C1 segment of cervical spinal cord (tissue), 14 donors: ENCODE measurements at regions not wholly inside any gene's neighbourhood (a gene's known extent, or its start where the extent isn't known, plus 50 kb on each side); places are given as distances from the start of the nearest gene placed in this dataset.

ENCODE experiments used
- DNase-seq, 14 donors: peaks; one replicate each; lab custom pipeline; 2025; lab: John Stamatoyannopoulos, UW

DNA sequence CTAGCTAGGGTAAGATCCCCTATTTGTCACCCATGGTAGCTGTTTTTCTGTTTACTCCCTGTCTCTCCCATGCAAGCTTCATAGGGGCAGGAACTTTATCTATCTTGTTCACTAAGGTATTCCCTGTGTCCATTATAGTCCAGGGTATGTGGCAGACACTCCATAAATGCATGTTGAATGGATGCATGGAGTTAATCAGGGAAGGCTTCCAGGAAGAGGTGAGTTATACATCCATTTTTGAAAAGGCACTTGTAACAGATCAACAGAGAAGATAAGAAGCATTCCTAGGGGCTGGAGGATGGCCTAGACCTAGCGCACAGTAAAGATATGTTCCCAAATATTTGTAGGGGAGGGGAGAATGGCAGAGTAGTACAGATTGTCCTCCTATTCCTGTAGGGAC is 130.3 kb downstream of the BUD13 start:
- no peak for DNase-seq

DNA sequence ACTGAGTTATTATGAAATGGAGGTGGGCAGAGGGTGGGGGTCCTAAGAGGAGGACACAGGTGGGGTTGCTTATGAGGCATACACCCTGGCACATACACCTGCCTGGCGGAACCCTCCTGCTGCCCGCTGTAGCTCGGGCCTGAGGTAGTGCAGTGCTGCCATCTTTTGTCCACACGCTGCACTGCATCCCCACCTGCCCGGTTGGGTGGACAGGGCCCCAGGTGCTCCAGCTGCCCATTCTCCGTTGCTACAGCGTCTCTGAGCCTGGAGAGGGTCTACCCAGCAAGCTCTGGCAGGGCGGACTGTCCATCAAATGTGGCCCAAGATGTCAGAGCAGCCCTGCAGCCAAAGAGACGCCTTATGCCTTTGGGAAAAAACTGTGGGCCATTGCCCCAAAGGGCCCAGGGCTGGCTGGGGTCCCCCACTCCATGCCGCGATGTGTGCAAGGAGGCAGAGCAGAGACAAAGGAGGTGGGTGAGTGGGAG is 131.2 kb downstream of the BUD13 start:
- DNase-seq: peak in 1 of 14 donors; percentile 21

DNA sequence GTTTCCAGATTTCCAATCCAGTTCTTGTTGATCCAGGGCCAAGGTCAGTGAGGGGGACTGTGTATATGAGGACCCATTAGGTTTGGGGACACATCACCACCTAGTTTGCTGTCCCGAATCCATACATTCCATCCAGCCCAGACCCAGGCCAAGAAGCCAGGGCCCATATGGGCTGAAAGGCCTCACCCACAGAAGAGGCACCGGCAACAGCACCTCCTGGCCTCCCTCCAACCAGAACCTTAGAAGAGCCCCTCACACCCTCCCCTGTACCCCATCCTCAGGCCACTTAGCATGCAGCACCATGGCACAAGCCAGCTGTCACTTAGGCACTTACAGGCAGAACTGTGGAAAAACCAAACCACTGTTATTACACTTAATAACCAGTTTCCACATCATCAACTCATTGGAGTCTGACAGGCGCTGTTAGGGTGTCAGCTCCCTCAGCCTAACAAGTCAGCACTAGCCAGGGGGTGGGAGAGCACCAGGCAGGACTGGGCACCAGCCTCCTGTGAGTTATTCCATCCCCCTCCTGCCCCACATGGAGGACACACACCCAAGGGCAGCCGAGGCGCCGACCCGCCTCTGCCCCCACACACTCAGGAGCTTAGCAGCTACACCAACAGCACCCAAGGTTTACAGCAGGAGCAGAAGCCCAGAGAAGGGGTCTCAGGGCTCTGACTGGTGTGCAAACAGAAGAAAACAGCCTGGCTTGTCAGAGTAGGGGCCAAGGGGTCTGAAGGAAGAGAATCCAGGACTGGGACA is 132.0 kb downstream of the BUD13 start:
- no peak for DNase-seq

DNA sequence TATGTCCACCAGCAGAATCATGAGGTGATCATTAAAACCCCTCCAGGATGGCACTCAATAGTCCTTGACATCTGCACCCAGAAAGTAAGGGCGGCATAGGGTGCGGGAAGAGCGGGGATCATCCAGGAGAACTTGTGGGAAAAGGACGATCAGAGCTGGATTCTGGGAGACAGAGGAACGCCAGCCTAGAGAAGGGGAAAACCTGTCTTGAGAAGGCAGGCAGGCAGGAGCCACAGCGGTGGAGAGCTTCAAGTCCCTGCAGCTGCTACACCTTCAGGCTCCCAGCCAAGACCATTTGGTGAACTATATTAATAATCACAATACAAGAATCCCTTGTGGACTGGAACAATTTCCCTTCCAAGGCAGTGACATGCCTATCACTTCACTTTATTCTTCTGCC is 134.3 kb downstream of the BUD13 start:
- no peak for DNase-seq

DNA sequence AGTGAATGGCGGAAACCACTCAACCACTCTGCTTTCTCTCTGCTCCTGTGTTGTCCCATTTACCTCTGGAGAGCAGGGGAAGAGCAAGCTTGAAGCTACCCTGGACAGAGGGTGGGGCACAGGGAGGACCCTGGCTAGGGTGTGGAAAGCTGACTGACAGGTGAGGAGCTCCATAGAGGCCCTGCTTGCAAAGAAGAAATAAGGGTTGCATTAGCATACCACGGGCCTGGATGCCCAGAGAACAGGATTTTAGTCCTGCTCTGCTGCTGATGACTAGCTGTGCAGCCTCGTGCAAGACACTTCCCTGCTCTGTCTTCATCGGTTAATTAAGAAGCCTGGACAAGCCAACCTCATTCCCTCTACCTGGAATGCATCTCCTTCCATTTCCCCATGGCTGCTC is 135.0 kb downstream of the BUD13 start:
- no peak for DNase-seq

DNA sequence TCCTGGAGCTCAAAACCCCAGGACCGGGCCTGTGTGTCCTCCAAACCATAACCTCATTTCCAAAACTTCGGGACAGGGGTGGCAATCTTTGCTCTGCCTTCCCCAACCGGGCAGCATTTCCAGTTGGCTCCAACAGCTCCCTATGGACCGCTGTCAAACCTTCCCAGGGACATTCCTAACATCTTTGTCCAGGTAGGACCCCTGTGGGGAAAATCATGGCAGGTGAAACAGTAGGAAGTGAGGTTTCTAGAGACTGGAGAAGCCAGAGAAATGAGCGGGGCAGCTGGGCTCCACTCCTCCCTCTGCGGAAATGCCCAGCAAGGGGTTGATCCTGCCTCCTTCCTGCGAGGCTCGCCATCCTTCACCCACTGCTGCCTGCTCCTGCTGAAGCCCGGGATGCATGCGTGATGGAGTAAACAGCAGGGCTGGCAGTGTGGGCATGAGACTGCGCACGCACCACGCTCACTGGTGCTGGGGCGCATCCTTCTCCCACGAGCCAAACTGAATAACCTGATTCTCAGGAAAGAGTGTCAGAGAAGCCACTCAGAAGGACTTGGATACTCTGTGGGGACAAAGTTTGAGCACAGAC is 136.4 kb downstream of the BUD13 start:
- no peak for DNase-seq

DNA sequence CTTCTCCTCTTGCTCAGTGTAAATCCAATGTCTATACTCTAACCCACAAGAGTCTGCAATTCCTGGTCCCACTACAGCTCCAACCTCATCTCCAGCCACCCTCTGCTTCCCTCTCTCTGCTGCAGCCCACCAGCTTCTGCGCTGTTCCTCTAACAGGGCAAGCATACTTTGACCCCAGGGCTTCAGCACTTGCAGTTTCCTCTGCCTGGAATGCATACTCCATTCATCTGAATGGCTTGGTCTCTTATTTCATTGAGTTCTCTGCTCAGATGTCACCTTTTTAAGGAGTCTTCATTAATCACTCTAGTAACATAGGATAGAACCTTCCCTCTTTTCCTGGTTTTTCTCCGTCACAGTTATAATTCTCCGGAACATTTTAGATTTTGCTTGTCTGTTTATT is 141.6 kb downstream of the BUD13 start:
- DNase-seq: no peak

DNA sequence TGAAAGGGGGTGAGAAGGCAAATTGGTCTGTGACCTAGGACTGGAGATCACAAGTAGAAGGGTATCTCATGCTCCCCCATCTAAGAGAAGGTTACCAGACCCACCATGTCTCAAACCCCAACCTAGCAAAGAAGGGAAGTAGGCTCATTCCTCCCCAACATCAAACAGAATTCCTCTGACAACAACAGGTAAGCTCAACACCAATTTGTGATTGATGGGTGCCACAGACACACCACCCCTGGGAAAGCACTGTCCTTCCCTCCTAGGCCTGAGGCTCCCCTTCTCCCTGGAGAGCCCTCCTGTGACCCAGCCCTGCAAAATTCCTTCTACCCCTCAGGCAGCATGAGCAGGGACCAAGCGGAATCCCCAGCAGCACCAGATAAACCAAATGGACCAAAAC is 154.3 kb downstream of the BUD13 start:
- DNase-seq: no peak

DNA sequence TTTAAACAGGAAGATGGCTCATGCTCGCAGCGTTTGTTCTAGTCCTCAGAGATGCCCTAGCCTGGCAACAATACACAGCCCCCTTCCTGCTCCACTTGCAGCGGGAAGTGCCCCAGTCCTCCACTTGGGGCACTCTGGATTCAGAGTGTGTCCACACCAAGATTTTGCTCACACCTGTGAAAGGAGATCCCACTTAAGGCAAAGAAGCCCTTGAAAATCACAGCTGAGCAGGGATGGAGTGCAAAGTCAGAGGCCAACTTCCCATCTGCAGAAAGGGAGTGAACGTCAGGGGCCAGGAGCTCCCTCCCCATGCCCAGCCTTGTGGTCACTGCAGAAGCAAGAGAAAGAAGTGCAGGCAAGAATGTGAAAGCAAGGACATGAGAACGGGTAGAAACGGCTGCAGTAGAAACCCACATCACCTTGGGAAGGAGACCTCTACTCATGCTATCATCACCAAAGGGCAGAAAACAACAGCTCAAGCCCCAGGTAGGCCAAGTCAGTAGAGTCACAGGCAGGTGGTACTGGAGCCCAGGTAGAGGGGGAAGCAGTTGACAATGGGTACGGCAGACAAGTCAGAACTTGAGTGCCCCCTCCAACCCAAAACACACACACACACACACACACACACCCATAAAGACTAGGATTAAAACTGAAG is 157.4 kb downstream of the BUD13 start:
- DNase-seq: no peak

DNA sequence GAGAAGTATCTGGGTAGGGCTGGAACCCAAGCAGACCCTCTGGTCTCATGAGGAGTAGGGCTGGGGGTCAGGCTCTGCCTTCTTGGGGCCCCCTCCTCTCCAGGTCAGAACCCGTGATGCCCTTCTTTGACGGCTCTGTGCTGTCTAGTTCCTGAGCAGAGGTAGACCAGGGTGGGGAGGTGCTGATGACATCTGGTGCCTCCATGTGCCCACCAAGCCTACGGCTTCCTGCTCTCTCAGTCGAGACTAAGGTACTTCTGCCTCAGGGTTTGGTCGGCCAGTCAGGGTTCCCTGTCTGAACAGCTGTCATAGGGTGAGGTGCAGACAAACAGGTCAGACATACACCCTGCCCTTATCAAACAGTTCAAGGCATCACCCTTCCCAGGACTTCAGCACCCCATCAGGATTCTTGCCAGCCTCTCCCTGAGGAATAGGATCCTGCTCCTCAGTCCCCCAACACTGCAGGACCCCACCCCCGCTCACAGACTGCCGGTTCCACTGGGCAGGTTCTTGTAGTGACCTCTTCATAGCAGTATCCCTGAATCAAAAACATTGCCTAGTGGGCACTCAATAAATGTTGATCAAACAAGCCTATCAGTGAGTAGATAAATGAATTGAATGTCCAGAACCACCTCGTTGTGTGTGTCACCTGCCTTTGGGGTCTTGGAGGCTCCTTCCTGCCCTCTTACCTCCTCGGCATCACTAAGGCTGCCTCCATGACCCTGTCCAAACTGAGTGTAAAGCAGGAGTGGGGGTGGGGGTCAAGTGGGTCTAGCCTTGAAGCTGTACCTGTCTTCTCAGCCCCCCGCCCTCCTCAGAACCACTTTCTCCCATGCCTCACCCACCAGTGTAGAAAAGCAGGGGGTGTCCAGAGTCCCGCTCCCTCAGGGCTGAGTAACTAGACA is 158.2 kb downstream of the BUD13 start:
- DNase-seq: no peak

DNA sequence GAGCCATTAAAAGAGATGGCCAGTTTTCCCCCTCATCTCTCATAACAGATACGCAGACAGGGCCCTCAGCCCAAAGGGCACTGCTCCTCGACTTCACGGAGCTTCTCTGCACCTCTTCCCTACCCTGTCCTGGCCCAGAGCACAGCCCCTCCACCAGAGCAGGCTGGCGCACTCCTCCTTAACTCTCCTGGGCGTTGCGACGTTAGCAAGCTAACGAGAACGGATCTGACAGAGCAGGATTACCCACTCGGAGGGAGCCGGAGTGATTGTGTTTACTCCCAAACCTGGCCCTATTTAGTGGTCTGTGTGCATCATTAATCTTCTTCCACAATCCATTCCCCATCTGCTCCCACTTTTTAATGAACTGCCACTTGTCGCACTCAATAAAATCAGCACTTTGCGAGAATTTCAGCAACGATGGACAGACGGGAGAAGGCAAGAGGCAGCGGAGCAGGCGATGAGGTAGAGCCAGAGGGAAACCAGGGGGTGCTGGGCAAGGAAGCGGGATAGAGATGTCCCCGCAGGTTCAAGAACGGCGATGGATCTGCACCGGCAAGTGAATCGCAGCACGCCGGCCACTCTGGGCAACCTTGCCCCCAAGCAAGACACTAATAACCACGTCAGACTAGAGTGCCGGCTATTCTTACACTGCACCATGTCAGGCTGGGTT is 159.4 kb downstream of the BUD13 start:
- DNase-seq: peak in 1 of 14 donors; percentile 11

DNA sequence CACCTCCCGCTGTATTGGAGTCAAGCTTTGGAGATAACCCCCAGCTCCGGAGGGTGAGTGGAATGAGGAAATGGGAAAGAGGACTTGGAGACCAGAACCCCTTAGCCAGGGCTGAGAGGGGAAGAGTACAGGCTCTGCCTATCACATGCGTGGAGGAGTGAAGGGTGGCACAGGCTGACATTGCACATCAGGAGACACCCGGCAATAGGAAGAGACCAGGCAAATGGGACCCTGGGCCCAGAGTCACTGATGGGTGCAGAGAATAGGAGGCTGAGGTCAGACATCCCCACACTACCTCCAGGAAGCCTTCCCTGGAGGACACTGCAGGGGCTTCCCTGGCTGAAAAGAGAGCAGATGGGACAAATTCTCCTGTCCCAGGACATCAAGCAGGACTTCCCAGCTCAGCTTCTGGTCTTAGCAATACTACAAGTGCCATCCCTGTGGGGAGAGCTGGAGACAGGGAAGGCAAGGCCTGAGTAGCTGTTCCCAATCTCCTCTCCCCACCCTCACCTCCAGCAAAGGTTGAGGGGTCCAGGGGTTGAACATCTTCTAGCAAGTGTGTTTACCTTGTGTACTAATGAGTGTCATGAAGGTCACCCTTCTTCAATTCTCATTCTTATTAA is 160.7 kb downstream of the BUD13 start:
- no peak for DNase-seq

DNA sequence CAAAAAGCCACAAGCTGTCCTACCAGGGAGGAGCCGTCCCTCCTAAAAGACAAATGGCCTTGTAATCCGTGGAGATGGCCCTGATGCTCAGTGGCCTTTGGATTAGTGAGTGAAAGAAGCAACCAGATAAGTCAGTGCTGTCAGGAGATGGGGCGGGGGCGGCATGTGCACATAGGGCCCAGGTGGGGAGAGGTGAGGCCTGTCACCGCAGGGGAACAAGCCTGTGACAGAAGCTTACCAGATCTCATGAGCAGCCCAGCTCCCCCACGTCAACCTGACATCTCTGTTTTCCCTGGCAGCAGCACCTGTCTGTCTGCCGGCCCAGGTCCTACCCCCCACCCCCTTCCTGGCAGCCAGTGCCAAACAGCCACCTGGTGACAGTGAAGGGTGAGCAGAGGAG is 162.6 kb downstream of the BUD13 start:
- DNase-seq: peak in 1 of 14 donors; percentile 56

DNA sequence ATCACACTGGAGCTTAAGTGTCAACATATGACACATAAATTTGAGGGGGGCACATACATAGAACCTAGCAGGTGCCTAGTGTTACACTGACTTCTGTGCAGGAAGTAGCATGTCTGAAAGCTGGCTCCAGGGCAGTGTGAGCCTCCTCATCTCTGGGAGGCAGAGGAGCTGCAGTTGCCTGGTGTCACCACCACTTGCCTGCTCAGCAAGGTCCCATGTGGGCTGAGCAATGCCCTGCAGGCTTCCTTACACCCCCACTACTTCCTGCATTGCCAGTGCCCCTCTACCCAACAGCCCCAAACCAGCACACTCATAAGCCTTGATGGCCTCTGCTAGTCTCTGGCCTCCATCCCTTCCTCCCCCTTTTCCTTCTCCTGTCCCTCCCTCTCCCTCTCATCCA is 165.8 kb downstream of the BUD13 start:
- DNase-seq: no peak

DNA sequence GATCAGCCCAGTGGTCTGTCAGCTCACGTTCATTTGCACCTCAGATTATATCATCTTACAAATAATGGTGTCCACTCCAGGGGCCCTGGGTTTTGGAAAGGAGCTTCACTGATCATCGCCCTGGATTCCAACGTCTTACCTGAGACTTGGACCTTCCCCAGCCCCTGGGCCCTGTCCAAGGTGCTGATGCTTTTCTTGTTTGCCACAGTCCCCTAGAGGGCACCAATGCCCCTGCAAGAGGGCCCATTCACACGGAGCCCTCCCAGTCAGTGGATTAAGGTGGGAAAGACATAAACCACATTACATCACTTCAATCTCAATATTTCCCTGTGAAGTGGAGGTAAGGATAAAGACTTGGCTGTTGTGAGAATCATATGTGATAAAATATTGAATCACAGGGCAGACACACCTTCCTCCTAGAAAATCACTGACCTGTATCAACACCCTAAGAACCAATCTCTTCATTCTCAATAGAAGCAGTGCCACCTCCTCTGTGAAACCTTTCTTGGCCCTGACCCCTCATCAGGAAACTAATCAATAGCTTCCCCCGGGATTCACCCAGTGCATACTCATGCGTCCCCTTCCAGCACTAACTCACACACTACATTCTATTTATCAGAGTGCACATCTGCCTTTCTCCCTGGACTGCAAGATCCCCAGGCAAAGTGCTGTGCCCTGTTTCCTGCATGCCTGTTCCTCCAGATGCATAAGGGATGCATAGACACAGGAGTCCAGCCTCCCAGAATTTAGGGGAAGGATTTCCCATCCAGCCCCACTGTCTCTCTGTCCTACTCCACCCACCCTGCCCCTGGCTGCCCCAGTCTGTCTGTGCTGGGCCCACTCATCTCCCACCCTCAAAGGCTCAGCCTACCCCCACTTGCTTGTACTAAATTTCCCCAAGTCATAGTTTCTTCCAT is 167.0 kb downstream of the BUD13 start:
- DNase-seq: no peak

DNA sequence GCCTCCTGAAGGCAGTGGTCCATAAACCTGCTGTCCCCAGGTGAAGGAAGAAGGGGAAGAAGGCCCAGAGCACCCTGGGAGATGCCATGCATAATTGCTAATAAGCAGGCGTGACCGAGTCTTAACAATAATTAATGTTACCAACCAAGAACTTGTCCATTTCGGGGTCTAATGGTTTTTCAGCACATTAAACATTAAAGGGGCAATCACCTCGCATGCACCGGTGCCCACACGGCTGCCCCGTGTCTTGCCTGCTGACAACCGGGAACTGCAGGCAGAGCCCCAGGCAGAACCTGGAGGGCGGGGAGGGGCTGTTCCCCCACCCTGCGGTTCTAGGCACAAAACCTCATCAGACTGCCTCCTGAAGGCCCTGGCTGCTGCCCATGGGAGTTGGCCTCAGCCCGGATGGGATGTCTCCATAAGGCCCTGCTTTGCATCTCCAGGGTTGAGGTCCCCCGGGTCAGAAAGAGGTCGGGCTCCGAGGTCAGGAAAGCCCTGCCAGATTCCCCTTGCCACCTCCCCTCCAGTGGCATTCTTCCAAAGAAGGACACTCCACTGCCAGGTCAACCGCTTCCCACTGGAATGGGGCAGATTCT is 169.0 kb downstream of the BUD13 start:
- no peak for DNase-seq

DNA sequence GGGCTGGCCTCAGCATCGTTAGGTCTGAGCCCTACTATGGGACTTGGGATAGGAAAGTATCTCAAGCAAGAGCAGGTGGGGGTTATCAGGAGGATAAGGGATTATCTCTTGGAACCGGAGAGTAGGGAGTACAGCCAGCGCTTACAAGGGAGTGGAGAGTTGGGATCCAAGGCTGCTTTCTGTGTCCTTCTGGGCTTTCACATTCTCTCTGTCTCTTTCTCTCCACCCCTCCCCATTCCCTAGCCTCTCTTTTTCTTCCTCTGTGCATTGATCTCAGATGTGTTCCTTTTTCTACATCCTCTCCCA is 170.2 kb downstream of the BUD13 start:
- DNase-seq: no peak

DNA sequence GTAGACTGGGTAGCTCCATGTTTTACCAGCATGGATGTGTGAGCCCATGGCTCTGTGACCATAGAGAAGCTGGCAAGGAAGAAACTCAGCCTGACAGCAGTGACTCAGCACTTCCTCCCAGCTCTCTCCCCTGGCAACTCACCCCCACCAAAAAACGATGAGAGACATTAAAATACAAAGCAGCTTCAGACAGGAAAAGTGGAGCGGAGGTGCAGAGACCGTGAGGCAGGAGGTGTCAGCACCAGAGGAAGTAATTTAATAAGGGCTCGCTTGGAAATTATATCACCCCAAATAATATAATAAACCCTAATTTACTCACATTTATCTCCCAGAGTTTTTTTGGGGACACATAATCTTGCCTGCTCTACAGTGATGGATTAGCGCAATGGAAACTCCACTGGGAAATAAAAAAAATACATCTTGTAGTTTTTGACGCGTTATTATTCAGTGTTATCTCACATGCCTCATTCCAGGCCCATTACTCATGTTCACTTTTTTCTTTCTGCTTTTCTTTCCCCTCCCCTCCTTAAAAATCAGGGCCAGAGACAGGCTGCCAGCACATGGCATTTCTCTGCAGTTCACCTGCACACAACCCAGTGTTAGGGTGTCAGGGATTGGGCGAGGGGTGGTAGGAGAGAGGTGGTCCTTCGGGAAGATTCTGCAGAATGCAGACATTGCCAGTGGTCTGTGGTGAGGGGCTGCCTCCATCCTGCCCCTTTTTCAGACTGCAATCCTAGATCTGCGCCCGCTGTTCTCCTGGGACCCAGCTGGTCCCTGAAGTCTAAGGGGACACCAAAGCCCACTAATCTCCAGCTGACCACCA is 170.8 kb downstream of the BUD13 start:
- DNase-seq: no peak

DNA sequence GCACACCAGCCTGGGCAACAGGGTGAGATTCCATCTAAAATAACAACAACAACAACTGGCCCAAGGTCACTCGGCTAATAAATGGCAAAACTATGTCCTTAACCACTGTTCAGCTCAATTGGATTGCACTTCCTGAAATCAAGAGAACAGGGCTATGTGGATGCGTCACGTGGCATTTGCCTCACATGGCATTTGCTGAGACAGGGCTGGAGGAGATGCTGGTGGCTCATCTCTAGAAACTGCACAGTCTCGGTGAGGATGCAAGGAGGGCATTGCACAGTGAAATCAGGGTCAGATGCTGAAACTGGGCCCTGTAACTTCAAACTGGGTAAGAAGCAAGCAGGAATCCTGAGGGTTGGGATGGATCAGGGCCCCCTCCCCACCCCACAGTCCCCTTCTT is 171.9 kb downstream of the BUD13 start:
- no peak for DNase-seq
